Adrenal gland (tissue), 9 donors: ENCODE measurements at regions not wholly inside any gene's neighbourhood (a gene's known extent, or its start where the extent isn't known, plus 50 kb on each side); places are given as distances from the start of the nearest gene placed in this dataset.

Source experiments
- DNase-seq, 7 donors: peaks; one replicate each; pipeline ENCODE4 v3.0.0-alpha.2; 2019 to 2020
- H3K27ac ChIP-seq, 5 donors: fragments of 200-600 bp; sonication (generic) in 4 of 5; 1 replicate in 3 of 5; 2 replicates in 2 of 5; pipeline versions ENCODE4 v1.5.1 to v1.8.0; 2016 to 2020; ENCODE audit warnings: mild to moderate bottlenecking in 1 of 5
- H3K27me3 ChIP-seq: fragments of 200-600 bp; 2 replicates; pipeline ENCODE4 v1.8.0; 2021
- H3K36me3 ChIP-seq, 2 donors: fragments of 200-600 bp; replicated peaks in 1 of 2; 1 replicate in 1 of 2; 2 replicates in 1 of 2; pipeline versions ENCODE4 v1.5.1 to v1.8.0; 2018 to 2022
- H3K4me1 ChIP-seq, 2 donors: fragments of 200-600 bp; replicated peaks in 1 of 2; 1 replicate in 1 of 2; 2 replicates in 1 of 2; pipeline versions ENCODE4 v1.5.1 to v1.8.0; 2018 to 2021
- H3K4me3 ChIP-seq, 4 donors: fragments of 200-600 bp; sonication (generic) in 3 of 4; one replicate each; pipeline ENCODE4 v1.5.1; 2016 to 2018
- H3K9me3 ChIP-seq, 3 donors: fragments of 200-600 bp; sonication (generic) in 1 of 3; replicated peaks in 1 of 3; 1 replicate in 2 of 3; 2 replicates in 1 of 3; pipeline versions ENCODE4 v1.5.1 to v1.8.0; 2016 to 2021
- POLR2A ChIP-seq, 2 donors: fragments of 450-650 bp; IDR thresholded peaks; one replicate each; pipeline ENCODE4 v1.6.1; 2017; ENCODE audit warnings: antibody characterized with exemption in 2 of 2, mild to moderate bottlenecking in 2 of 2, moderate library complexity in 1 of 2
- WGBS, 4 donors: extraction: QIAGEN DNeasy Blood & Tissue Kit in 2 of 4; methylation state at CpG; one replicate each; pipeline versions ENCODE4 v1.1.5 to v1.1.7; 2013 to 2017; 5-methylcytosine and 5-hydroxymethylcytosine counted together
- intact Hi-C, 2 donors: fragments of 100-400 bp; cut with DNase I; formaldehyde crosslinking; loops; one replicate each; pipeline versions ENCODE4 v1.14.1 to v1.15.0; 2022 to 2023
- TF ChIP-seq, protein P1 (sequence below), 6 experiments: fragments of 450-650 bp in 4 of 6; fragments of 200-600 bp in 2 of 6; sonication (generic) in 1 of 6; IDR thresholded peaks; 1 replicate in 5 of 6; 2 replicates in 1 of 6; pipeline versions ENCODE4 v1.5.1 to v1.8.0; 2016 to 2021; ENCODE audit warnings: antibody characterized with exemption in 6 of 6, mild to moderate bottlenecking in 2 of 6, moderate library complexity in 1 of 6
- donor health status: healthy with polysubstance abuse.
- donor health status: Bipolar disorder and iron deficiency.
- donor health status: DM: yes; HTN: yes; CAD: no.
- donor health status: DM: no; HTN: no; CAD: no.
- donor health status: DM: no; HTN: no; CAD: no.

DNA sequence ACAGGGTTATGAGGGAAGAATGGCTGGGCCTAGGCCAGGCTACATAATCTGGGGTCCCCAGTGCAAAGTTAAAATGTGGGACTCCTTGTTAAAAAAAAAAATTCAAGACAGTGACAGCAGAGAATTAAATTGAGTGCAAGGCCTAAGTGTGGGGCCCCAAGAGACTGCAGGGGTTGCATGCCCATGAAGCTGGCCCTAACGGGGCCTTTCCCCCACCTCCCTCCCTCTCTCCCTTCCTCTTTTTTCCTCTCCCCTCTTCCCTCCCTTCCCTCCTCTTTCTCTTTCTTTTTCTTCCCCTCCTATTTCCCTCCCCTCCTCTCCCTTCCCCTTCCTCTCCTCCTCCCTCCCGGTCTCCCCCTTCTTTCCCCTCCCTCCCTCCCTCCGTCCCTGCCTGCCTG, 266.7 kb downstream of the LMO4 start:
- Histone ChIP-seq H3K4me1 (no peaks in the 10 kb centered on the region), H3K9me3 (no peaks in the 10 kb centered on the region), H3K36me3 (no peaks in the 10 kb centered on the region), H3K27ac (no peak overlapping the region), H3K27me3 (no peaks in the 10 kb centered on the region), H3K4me3 (no peak overlapping the region)
- no peak for DNase-seq
- 49 to 68% (median 52%) methylated on average over 3 of the region's 3 CpGs for WGBS, 4 donors
- intact Hi-C loops: no loop called here
- TF ChIP-seq, protein P1, sequence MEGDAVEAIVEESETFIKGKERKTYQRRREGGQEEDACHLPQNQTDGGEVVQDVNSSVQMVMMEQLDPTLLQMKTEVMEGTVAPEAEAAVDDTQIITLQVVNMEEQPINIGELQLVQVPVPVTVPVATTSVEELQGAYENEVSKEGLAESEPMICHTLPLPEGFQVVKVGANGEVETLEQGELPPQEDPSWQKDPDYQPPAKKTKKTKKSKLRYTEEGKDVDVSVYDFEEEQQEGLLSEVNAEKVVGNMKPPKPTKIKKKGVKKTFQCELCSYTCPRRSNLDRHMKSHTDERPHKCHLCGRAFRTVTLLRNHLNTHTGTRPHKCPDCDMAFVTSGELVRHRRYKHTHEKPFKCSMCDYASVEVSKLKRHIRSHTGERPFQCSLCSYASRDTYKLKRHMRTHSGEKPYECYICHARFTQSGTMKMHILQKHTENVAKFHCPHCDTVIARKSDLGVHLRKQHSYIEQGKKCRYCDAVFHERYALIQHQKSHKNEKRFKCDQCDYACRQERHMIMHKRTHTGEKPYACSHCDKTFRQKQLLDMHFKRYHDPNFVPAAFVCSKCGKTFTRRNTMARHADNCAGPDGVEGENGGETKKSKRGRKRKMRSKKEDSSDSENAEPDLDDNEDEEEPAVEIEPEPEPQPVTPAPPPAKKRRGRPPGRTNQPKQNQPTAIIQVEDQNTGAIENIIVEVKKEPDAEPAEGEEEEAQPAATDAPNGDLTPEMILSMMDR (IDR thresholded peaks at IDR 0.05): no peak
- no peak for TF ChIP-seq POLR2A (IDR thresholded peaks at IDR 0.05)

DNA sequence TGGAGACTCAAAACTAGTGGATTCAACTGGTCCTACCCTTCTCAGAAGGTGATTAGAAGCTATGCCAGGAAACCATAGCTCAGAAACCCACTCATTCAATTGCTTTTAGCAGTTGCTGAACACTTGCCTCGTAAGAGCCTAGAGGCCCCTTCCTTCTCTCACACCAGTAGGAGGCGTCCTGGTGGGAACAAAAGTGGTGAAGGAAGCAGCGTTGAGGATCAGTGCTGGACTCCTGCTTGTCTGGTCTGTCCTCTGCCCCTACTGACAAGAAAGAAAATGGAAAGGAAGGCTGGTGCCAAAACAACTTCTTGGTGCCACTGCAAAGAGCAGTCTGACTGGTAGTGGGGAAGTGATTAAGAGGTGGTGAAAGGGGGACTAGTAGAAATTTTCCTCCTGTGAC, 269.7 kb downstream of the LMO4 start:
- intact Hi-C loops: no loop called here
- Histone ChIP-seq H3K36me3 (no peaks in the 10 kb centered on the region), H3K4me1 (no peaks in the 10 kb centered on the region), H3K27ac (no peak overlapping the region), H3K27me3 (no peaks in the 10 kb centered on the region), H3K4me3 (no peak overlapping the region), H3K9me3 (no peaks in the 10 kb centered on the region)
- TF ChIP-seq, protein P1 (IDR thresholded peaks at IDR 0.05): no peak
- no peak for TF ChIP-seq POLR2A (IDR thresholded peaks at IDR 0.05)
- no peak for DNase-seq
- WGBS, 4 donors: 71 to 81% (median 76%) methylated on average over 3 of the region's 3 CpGs

DNA sequence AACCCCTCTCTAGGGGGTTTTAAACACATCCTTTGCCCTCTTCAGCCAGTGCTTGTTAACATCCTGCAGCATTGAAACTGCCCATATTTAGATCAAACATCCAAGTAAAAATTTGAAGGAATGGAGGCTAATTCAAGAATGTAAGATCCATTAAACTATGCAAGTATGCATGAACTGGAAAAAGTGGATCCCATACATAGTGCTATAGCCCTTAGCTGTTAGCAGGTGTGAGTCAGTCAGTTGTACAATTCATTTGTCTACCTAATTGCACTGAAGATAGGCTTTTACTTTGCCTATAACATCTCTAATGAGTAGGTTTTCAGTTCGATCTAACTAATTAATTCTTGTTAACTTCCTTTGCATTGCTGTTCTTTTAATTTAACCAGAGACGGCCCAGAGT, 270.9 kb downstream of the LMO4 start:
- intact Hi-C loops: no loop called here
- Histone ChIP-seq H3K27me3 (no peaks in the 10 kb centered on the region), H3K4me1 (no peaks in the 10 kb centered on the region), H3K27ac (no peak overlapping the region), H3K36me3 (no peaks in the 10 kb centered on the region), H3K9me3 (no peaks in the 10 kb centered on the region), H3K4me3 (no peak overlapping the region)
- TF ChIP-seq, protein P1 (IDR thresholded peaks at IDR 0.05): no peak
- no peak for TF ChIP-seq POLR2A (IDR thresholded peaks at IDR 0.05)
- WGBS, 4 donors: 58 to 78% (median 66%) methylated on average over 2 of the region's 2 CpGs
- DNase-seq: no peak

DNA sequence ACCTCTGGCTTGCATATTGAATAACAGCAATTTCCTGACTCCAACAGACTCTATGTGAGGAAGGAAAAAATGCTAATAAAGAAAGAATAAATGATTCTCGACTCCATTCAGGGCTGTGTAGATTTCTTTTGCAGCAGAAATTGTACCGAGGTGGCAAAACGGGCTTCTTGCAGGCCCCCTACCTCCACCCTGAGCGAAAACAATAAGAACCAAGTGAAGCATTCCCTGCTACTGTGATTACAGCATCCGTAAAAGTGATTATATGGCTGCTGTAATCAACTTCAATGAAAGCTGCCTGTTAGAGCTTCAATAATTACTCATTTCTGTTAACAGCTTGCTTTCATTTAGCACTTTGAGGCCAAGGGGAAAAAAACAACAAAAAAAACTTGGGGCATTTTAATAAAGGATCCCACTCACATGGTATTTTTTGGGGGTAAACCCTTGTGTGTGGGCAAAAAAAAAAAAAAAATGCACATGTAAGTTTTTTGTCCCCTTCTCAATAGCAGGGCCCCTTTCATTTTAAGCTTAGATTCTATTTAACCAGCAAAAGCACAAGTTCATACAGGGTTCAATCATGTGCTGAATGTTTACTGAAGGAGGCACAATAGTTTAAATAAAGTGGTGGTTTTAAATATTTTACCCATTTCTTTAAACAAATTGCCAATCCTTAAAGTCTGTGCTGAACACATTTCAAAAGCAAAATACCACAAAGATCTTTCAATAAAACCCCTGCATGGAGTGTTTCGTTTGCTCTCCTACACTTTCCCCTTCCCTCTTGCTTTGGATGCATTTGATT, 271.6 kb downstream of the LMO4 start:
- Histone ChIP-seq H3K4me3 (no peak overlapping the region), H3K4me1 (no peaks in the 10 kb centered on the region), H3K36me3 (no peaks in the 10 kb centered on the region), H3K9me3 (peaks cover 0 to 3% (median 0%) of the 10 kb centered on the region in 3 donors), H3K27ac (no peak overlapping the region), H3K27me3 (no peaks in the 10 kb centered on the region)
- intact Hi-C loops: no loop called here
- WGBS, 4 donors: 64 to 70% (median 69%) methylated on average over 6 of the region's 6 CpGs
- TF ChIP-seq POLR2A (IDR thresholded peaks at IDR 0.05): no peak
- TF ChIP-seq, protein P1 (IDR thresholded peaks at IDR 0.05): no peak
- no peak for DNase-seq
